Caco-2 (cell line): ENCODE measurements at regions not wholly inside any gene's neighbourhood (a gene's known extent, or its start where the extent isn't known, plus 50 kb on each side); places are given as distances from the start of the nearest gene placed in this dataset.

Experiments used
- BruUV-seq: library from RNA; stranded (reverse); fragments of 400-500 nt; replicated peaks from 2 replicates; lab custom pipeline; 2021; lab: Mats Ljungman, UMichigan
- CTCF ChIA-PET: fragments of 300-600 bp; sonication (Branson Sonifier 250); formaldehyde crosslinking; loops from one replicate; lab custom pipeline; 2022; ENCODE audit warnings: antibody characterized with exemption; lab: Charles Lee
- POLR2A ChIA-PET: fragments of 300-600 bp; sonication (Branson Sonifier 250); formaldehyde crosslinking; loops from one replicate; lab custom pipeline; 2022; ENCODE audit warnings: antibody characterized with exemption; lab: Charles Lee
- DNase-seq, 2 experiments: peaks; one replicate each; pipeline versions ENCODE4 v3.0.0 to v3.0.0-alpha.2; 2020 to 2022
- H3K27me3 ChIP-seq: replicated peaks from 2 replicates; pipeline ENCODE4 v1.6.0; 2011; ENCODE audit warnings: low read length; ENCODE audit not compliant: control insufficient read depth, insufficient read depth
- H3K36me3 ChIP-seq: 2 replicates; pipeline ENCODE4 v1.5.1; 2011; ENCODE audit warnings: low read length; ENCODE audit not compliant: control insufficient read depth, insufficient read depth
- H3K4me1 ChIP-seq: fragments of 250-450 bp; sonication (Bioruptor Pico); 2 replicates; pipeline ENCODE4 v1.5.1; 2020; ENCODE audit warnings: mild to moderate bottlenecking
- H3K4me3 ChIP-seq: 2 replicates; pipeline ENCODE4 v1.5.1; 2011; ENCODE audit warnings: low read depth, mild to moderate bottlenecking, control low read depth, low read length
- H3K9me3 ChIP-seq: fragments of 250-450 bp; sonication (Bioruptor Pico); 2 replicates; pipeline ENCODE4 v1.5.1; 2020; ENCODE audit warnings: mild to moderate bottlenecking, moderate library complexity
- H3K27ac Mint-ChIP-seq: one replicate; pipeline ENCODE4 v1.8.0; 2022; ENCODE audit warnings: mixed read lengths; ENCODE audit not compliant: unreplicated experiment
- H3K27me3 Mint-ChIP-seq: one replicate; pipeline ENCODE4 v1.8.0; 2022; ENCODE audit warnings: mixed read lengths; ENCODE audit not compliant: insufficient read depth, unreplicated experiment
- H3K36me3 Mint-ChIP-seq: one replicate; pipeline ENCODE4 v1.8.0; 2022; ENCODE audit warnings: mild to moderate bottlenecking, mixed read lengths; ENCODE audit not compliant: insufficient read depth, unreplicated experiment
- H3K4me1 Mint-ChIP-seq: one replicate; pipeline ENCODE4 v1.8.0; 2022; ENCODE audit warnings: low read depth, mixed read lengths; ENCODE audit not compliant: unreplicated experiment
- H3K4me3 Mint-ChIP-seq: one replicate; pipeline ENCODE4 v1.8.0; 2022; ENCODE audit warnings: mild to moderate bottlenecking, moderate library complexity, mixed read lengths; ENCODE audit not compliant: unreplicated experiment
- H3K9me3 Mint-ChIP-seq: one replicate; pipeline ENCODE4 v1.8.0; 2022; ENCODE audit warnings: mixed read lengths; ENCODE audit not compliant: unreplicated experiment
- CTCF ChIP-seq, 2 experiments: fragments of 200-600 bp in 1 of 2; IDR thresholded peaks; 1 replicate in 1 of 2; 2 replicates in 1 of 2; pipeline versions ENCODE4 v1.5.1 to v1.8.0; 2011 to 2022; ENCODE audit warnings: antibody characterized with exemption in 1 of 2, control low read depth in 1 of 2, inconsistent platforms in 1 of 2, low read depth in 1 of 2, low read length in 1 of 2, mild to moderate bottlenecking in 1 of 2, moderate library complexity in 1 of 2; ENCODE audit not compliant: insufficient read depth in 1 of 2, severe bottlenecking in 1 of 2, unreplicated experiment in 1 of 2
- intact Hi-C: fragments of 100-400 bp; cut with micrococcal nuclease; formaldehyde crosslinking; loops from one replicate; pipeline ENCODE4 v1.10.0; 2022; ENCODE audit not compliant: unreplicated experiment

- Mint-ChIP-seq H3K27ac (no peak overlapping the region), H3K4me1 (no peaks in the 10 kb centered on the region), H3K9me3 (no peaks in the 10 kb centered on the region), H3K4me3 (no peak overlapping the region), H3K27me3 (peaks cover 6% of the 10 kb centered on the region), H3K36me3 (no peaks in the 10 kb centered on the region)
- Histone ChIP-seq H3K36me3 (no peaks in the 10 kb centered on the region), H3K4me3 (no peak overlapping the region), H3K9me3 (no peaks in the 10 kb centered on the region), H3K27me3 (no peaks in the 10 kb centered on the region), H3K4me1 (no peaks in the 10 kb centered on the region)
- intact Hi-C loops, result no loop called here
- no peak for DNase-seq
- ChIA-PET CTCF (no interaction called here), POLR2A (no interaction called here)
- no peak for TF ChIP-seq CTCF (IDR thresholded peaks at IDR 0.05; ENCODE audit: insufficient read depth in 1 of 2, low read depth in 1 of 2, low read length in 1 of 2, severe bottlenecking in 1 of 2, unreplicated experiment in 1 of 2)
- no TSS peak for BruUV-seq
These were observed 449.4 kb downstream of the RASEF start for GRCh38 chr9:82613498-82613897.

GRCh38 chr9:82616545-82616944 is 446.4 kb downstream of the RASEF start:
- Mint-ChIP-seq H3K4me3 (no peak overlapping the region), H3K27ac (no peak overlapping the region), H3K36me3 (no peaks in the 10 kb centered on the region), H3K9me3 (no peaks in the 10 kb centered on the region), H3K4me1 (no peaks in the 10 kb centered on the region), H3K27me3 (peaks cover 6% of the 10 kb centered on the region)
- TF ChIP-seq CTCF (IDR thresholded peaks at IDR 0.05; ENCODE audit: insufficient read depth in 1 of 2, low read depth in 1 of 2, low read length in 1 of 2, severe bottlenecking in 1 of 2, unreplicated experiment in 1 of 2), result no peak
- H3K27me3 ChIP-seq, result no peaks in the 10 kb centered on the region
- ChIA-PET CTCF (no interaction called here), POLR2A (no interaction called here)
- no TSS peak for BruUV-seq
- no peaks in the 10 kb centered on the region for H3K4me1 ChIP-seq
- H3K9me3 ChIP-seq, result no peaks in the 10 kb centered on the region
- H3K36me3 ChIP-seq, result no peaks in the 10 kb centered on the region
- H3K4me3 ChIP-seq, result no peak overlapping the region
- DNase-seq, result no peak
- intact Hi-C loops, result no loop called here

GRCh38 chr9:82621447-82621846 is 441.5 kb downstream of the RASEF start:
- H3K4me3 ChIP-seq, result no peak overlapping the region
- no peaks in the 10 kb centered on the region for H3K9me3 ChIP-seq
- H3K4me3 Mint-ChIP-seq, result no peak overlapping the region
- H3K9me3 Mint-ChIP-seq, result no peaks in the 10 kb centered on the region
- ChIA-PET CTCF (no interaction called here), POLR2A (no interaction called here)
- intact Hi-C loops, result no loop called here
- no peaks in the 10 kb centered on the region for H3K27me3 Mint-ChIP-seq
- no peak for TF ChIP-seq CTCF (IDR thresholded peaks at IDR 0.05; ENCODE audit: insufficient read depth in 1 of 2, low read depth in 1 of 2, low read length in 1 of 2, severe bottlenecking in 1 of 2, unreplicated experiment in 1 of 2)
- H3K27me3 ChIP-seq, result no peaks in the 10 kb centered on the region
- H3K36me3 ChIP-seq, result no peaks in the 10 kb centered on the region
- H3K27ac Mint-ChIP-seq, result no peak overlapping the region
- no peaks in the 10 kb centered on the region for H3K4me1 Mint-ChIP-seq
- no TSS peak for BruUV-seq
- DNase-seq, result no peak
- no peaks in the 10 kb centered on the region for H3K36me3 Mint-ChIP-seq
- no peaks in the 10 kb centered on the region for H3K4me1 ChIP-seq
